ENCODE measurements at regions not wholly inside any gene's neighbourhood (a gene's known extent, or its start where the extent isn't known, plus 50 kb on each side); places are given as distances from the start of the nearest gene placed in this dataset.

DNA sequence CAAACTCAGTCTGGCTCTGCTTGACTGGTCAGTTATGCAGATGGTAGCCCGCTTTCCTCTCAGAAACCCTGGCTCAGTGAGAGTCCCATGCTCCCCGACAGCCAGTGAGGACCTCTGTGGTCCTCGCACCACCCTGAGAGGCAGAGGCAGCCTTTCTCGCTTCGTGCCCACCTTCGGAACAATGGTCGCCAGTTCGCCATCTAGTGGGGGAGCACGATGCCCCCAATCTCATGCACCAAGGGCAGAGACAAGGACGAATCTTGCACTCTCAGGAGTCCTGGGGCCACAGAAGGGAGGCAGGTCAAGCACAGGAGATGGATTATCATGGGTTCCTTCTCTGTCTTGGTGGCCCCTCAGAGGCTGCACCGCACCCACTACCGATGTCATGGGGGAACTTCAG lies 75.2 kb downstream of the RHCG start:
- no peak for DNase-seq

DNA sequence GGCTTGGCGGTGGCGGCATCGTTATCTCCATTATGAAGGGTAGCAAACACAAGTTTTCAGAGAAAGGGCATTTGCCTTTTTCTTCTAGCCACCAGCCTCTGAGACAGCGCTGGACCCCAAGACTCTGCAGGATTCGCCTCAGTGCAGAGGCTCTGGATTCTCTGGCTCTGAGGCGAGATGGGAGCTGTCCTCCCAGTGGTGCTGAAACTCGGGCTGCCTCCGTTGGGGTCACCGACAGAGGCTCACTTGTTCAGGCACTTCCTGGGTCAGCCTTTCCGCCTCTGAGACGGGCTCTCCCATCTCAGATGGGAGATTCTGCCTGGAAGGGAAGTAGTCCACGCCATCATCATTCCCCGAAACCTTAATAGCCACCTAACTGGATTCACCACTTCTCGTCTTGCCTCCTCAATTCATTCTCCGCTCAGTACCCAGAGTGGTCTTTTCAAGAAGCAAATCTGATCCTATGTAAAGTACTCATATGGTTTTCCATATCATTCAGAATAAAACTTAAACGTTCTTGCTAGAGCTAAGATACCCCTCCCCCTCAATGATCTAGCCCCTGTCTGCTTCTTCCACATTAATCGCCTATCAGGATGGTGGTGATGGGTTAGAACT lies 76.9 kb downstream of the RHCG start:
- peak; percentile 47 for DNase-seq

DNA sequence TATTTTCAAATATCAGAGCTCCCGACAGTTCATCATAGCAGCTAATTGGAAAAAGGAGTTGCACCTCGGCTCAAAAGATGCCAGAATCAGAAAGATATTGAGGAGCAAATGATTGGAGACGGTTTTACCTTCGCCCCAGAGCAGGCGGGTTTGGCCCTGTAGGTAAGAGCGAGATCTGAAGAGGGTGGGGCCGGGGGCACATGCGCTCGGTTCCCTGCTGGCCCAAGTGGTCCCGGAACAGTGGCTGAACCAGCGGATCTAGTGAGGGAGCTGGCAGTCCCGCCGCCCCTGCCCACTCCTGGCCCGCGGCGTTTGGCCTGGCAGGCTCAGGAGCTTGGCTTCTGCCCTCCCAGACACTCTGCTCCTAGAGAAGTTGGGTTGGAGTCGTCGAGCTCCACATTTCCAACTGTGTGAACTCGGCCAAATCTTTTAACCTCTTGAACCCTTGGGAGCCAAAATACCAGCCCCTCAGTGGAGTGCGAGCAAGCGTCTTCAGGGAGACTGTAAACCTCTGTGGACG lies 79.1 kb downstream of the RHCG start:
- no peak for DNase-seq

DNA sequence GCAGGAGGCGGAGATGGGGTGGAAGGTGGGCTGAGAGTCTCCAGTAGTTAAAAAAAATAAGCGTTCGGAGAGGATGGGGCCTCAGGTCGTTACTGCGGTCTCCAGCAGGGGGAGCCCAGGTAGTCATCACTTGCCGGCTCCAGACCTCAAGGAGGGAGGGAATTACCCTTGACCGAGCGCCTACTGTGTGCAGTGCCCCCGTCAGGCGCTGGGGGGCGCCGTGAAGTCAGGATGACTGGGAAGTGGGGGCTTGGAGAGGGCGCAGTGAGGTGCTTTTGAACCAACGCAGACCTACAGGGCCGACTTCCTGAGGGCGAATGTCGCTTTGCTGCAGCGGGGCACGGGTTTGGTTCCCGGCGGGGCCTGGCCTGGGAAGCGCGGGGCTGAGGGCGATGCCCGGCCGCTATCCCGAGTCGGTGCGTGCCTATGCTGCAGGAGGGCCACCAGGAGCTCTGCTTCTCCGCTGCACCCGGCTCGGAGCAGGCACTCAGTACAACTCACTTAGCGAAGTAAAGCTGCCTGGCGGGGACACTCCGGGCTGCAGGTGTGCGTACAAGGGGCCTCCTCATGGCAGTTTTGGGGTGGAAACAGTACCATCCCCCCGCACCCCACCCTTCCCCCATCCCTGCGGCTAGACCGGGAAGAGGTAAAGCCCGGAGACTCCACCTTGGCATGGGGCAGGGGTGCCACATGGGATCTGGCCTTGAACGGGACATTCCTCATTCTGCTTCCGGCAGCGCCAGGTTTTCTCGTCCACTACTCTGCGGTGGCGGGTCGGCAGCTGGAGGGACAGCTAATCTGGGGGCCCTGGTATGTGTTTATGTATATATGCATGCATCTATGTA lies 79.8 kb downstream of the RHCG start:
- peak; percentile 49 for DNase-seq

DNA sequence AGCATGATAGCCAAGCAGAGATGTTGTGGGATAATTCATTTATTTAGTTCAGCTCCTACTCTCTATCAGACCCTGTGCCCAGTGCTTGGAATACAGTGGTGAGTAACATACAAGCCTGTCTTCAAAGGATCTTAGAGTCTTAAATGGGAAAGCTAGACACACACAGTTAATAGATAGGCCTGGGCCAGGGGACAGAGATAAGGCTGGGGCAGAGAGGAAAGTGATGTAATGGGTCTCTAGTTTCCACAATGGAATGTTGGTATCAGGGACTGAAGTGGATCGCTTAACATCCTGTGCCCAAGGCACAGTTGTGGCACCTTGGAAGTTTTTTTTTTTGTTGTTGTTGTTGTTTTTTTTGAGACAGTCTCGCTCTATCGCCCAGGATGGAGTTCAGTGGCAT lies 79.9 kb upstream of the POLG start:
- no peak for DNase-seq

DNA sequence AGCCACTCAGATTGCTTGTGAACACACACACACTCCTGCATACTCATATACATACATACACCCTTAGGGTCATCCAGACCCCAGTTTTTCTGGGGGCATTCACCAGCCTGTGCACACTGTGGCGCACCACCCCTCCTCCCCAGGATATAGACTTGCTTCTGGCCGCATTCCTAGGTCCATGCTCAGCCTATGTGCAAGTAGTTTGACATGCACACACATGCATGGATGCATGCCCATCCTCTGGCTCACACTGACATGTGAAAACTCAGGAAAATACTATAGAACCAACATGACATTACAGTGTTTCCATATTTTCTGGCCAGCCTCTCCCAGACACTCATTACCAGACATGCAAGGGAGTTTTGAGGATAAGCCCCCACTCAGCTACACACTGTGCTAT lies 79.3 kb upstream of the POLG start:
- no peak for DNase-seq

DNA sequence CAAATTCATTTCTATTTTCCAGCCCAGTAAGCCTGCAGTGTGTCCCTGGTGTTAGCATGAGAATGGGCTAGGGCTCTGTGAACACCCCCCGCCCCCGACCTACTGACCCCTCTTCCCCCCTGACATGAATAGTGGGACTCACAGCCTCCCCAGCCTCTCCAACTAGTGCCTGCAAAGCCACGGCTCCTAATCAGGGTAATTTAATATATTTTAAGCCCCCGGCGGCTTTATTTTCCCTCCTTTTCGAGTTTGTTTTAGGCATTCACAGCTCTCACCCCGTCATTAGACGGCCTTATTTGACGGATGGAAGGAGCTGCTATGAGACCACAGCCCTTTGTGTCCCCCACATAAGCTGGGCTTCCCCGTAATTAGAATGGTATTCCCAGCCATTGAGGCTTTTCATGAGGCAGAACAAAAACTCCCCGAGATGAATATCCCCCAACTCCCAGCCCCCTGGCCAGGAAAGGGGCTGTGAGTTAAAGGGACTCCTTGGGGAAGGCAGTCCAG lies 78.3 kb upstream of the POLG start:
- DNase-seq: no peak

DNA sequence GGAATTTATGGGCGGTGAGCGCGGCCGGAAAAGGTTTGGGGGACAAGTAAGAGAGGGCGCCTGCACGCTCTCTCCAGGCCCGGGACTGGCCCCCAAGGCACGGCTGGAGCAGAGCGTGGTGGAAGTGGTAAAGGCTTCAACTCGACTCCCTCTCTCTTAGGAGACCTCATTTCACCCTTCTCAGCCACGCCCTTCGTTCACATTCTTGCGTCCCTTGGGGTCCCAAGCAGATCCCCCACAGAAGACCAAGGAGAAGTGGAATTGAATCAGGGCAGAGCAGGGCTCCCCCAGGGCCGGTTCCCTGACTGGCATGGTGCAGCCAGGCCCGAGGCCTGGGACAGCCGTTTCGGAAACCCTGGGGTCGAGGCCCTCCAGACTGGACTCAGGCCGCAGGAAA lies 75.4 kb upstream of the POLG start:
- DNase-seq: no peak

DNA sequence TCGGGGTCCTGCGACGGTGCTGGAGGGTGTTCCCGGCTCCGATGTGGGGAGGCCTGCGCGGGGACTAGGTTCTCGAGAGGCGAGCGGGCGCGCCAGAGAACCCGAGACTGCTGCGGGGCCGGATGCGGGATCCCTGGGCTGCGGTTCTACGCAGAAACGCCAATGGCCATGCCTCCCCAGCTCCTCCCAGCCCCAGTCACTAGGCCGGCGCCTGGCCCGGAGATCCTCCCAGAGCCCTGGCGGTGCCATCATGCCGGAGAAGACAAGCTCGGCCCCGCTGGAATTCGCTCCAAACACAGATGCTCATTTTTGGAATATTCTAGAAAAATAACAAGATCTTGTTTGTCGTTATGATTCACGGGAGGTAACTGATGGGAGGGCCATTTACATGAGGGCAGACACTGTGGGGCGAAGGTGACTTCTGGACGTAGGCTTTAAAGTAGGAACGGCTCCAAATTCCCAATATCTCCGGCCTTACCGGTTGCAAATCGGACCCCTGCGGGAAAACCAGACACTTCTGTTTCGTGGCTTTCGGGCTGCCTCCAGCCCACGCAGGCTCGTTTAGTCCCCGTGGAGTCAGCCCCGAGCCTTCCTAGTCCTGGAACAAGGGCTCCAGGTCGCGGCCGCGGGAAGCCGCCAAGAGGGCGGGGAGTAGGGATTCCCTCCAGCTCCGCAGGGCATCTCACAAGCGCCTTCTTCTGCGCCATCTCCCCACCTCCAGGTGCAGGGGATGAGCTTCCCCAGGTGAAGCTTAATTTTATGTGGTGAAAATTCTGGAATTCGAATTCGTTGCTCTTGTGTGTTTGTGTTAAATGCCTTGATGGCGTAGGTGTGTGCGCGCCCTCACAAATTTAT lies 74.8 kb upstream of the POLG start:
- DNase-seq: no peak

DNA sequence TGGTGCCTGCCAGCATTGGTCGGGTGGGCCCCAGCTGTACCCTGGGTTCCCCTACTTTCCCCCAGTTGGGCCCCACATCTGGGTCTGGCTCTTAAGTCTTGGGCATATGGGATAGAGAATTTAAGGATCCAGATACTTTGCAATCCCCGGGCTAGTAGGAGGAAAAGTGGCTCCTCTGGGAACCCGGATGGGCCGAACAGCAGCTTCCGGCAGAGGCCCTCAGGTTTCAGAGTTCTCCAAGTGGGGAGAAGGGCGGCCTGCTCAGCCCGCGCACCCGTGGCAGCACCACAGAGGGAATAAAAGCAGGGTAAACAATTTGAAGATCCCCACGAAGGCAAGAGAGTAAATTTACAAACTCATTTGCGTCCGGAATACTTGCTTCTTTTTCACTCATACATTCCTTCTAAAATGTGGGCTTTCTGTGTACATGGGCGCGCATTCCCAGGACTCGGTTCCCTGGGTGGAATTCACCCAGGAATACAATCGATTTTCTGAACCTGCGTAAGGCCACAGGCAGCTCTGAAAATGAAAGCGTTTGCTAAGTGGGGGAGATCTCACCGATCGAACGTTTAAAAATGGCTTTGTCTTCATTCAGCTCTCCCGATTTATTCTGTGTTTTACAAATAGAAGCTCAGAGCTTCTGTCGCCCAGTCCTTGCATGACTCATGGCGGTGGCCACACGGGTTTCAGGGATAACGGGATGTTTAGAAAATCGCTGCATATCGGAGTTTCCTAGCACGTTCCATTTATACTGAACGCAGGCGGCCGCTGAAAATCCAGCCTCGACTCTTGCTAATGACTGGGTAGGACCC lies 74.0 kb upstream of the POLG start:
- DNase-seq: peak; percentile 18

DNA sequence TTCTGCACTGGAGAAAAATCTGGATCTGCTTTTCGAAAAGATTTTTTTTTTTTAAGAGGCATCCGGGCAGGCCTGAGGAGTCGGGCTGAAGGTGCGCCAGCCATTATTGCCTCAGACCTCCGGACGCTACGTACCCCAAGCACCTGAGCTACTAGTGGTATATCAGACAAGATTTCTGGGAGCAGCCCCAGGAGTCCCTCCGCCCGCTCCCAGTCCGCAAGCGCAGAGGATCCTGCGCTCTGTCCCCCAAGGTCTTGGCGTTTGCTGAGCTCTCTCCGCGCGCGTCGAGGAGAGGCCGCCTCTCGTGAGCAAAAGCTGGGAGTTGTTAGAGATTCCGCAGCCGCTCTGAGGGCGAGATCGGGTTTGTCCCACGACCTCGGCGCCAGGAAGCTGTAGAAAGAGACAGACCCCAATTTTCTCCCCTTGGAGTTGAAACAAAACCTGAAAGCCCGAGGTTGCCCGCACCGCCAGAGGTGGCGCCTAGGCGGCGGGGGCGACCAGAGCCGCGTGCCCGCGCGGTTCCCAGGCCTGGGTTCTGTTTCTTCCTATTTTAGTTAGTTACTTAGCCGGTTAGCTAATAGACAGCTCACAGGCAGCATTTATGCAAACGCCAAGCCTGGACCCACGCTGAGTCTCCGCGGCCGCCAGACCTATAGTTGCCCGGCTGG lies 72.5 kb upstream of the POLG start:
- DNase-seq: no peak

DNA sequence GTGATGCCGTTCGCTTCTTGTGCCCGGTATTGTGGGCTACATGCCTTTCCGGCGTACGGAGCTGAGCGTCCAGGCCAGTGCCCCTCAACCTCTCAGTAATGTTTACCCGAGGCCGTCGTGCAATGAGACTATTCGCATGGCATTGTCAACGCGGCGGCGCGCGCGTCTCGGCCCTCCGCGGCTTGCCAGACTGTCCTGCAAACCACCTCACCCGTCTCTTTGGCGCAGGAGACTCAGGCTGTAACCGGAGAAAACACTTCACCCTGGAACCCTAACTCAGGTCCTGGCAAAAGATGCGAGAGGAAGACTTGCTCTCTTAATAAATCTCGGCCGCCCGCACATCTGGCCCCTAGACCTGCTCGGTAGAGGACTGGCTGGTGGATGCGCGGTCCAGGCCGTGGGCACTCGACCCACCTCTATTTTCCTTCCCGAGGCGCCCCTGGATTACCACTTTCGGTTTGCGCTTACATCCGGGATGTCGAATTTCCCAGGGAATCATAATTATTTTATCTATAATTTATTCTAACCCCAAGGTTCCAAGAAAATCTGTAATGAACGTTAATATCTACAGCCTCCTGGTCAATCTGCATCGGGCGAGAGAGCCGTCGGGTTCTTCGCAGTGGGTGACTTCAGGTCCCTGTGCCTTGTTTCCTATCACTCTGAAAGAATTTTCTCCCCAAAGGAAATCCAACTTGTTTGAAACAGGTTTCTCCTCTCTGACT lies 71.8 kb upstream of the POLG start:
- DNase-seq: no peak

DNA sequence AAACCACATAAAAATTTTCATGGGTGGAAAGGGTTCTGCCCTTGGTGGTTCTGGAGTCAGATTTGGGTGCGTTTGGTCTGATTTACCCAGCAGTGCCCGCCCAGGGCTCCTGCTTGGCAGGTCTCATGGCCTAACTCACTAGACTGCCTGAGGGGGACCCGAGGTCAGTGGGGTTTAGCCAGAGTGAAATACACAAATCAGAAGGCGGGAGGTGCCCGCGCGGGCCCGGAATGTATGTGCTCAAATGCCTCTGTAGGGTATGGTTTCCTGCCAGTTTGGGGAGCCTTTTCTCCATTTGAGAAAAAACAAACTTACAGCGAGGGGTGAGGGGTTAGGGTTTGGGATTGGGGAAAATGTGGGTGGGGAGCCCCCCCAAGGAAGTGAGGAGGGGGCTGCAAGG lies 70.9 kb upstream of the POLG start:
- no peak for DNase-seq

DNA sequence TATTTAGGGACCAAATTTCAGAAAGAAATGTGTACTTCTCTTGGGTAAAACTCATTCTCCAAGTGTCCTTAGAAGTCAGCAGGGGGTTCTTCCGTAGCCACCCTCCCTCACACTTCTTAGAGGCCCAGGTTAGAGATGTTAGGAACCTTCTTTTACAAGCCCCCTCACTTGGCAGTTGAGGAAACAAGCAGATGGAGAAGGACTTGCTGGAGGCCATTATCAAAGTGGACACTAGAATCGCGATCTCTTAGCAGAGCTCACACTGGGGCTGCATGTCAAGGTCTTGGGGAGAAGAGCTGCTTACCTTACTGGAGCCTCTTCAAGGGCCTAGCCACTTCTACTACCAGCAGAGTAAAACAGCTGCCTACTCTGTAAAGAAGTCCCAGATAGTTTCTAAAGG lies 69.4 kb upstream of the POLG start:
- DNase-seq: no peak

DNA sequence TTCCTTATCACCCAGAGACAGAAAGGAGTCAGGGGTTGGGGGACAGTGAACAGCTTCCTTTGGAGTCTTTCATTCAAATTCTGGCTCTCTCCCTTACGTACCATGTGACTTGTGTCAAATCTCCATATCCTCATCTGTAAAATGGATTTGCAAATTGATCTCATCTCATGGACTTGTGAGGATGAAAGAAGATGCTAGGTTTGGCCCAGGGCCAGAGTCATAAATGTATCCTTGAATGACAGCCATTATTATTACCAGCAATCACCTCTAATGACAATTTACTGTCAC lies 67.8 kb upstream of the POLG start:
- DNase-seq: no peak

DNA sequence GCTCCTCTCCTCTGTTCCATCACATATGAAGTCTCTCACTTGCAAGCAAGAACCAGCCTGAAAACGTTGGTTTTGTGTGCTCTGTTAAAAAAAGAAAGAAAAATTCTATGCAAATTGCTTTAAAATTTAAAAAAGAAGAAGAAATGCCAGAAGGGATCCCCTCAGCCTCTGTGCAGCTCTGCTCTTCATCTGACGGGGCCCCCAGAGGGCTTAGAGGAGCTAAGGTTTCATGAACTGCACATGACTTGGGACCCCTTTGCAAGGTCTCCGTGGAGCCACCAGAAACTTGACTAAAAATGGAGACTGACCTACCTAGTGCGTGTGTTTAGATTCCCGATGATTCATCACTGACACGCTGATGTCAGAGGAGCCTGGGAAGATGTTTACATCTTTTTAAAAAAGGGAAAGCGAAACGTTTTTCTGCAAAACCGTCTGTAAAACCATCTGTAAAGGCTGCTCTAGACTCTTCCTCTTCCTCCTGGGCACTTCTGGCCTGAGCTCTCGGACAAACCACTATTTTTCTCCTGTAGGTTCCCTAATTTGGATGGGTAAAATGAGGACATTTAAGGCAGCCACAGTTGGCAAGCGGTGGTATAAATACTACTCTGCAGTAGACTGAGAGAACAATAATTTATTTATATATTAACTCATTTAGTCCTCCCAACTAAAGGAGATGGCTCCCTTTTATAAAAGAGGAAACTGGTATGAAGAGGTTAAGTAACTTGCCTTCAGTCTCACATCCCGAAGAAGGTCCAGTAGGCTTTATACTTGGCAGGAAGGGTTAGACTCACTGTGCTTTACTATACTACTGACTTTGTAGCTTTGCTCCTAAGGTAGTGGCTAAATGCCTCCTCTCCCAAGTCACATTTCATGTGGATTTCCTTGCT lies 67.2 kb upstream of the POLG start:
- DNase-seq: peak; percentile 35

DNA sequence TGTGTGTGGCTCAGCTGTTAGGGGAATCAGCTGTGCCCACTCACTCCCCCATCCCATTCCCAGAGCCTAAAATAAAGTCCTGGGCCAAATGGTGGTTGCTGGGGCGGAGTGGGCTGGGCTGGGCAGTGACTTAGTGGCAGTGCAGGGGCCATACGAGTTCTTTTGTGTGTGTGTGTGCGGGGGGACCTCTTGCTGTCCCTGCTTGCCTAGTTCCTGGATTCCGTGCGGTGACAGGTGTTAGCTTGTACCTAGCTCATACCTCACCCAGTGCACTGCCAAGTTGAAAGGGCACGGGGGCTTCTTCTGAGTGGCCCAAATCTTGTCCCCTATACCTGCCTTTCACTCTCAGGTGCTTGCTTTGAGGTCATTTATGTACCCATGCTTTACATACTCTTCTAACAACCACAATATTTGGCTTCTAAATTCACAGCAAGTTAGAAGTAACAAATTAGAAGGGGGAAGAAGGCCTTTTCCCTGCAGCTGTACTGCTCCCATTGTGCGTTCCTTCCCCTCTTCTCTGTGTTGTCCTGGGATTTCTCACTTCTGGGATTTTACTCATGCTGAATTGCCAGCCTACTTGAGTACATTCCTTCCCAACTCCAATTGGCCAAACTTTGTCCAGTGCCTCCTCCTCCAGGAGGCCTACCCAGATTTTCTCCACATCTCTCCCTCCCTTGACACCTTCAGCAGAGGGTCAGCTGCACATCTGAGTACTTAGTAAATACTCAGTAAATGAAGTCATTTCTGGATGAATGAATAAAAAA lies 66.3 kb upstream of the POLG start:
- no peak for DNase-seq

DNA sequence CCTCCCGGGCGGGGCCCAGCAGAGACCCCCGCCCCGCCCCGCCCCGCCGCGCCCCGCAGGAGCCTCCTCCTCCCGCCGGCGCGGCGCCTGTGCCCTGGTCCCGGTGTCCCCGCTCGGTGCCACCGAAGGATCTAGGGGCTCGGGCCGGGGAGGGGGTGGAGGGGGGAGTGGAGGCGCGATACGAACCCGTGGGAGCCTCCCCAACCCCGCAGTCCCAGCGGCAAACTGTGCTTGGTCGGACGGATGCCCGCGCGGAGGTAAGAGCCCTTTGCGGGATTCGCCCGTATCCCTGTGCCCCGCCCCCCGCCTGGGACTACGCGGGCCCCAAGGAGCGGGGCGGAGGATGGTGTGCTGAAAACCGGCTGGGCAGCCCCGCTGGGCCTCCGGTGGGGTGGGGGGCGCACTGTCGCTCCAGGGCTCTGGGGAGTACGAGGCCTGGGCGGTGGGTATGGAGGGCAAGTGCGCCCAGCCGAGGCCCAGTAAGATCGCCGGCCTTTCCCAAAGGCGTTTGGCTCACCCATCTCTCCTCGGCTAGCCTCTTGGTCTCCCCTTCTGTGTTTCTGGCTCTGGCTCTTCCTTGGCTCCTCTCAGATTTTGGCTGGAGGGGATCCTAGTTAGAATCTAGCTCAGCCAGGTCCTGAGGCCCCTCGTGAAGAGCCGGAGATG lies 65.6 kb upstream of the POLG start:
- no peak for DNase-seq
